Smooth muscle cell (in vitro differentiated cells): ENCODE measurements at regions not wholly inside any gene's neighbourhood (a gene's known extent, or its start where the extent isn't known, plus 50 kb on each side); places are given as distances from the start of the nearest gene placed in this dataset.

Experiments
- DNase-seq: peaks from one replicate; lab custom pipeline; 2025; ENCODE audit not compliant: unreplicated experiment; lab: John Stamatoyannopoulos, UW
- H2AFZ ChIP-seq: fragments of 200-600 bp; sonication (generic); 2 replicates; pipeline ENCODE4 v1.6.0; 2016; ENCODE audit warnings: antibody characterized with exemption, low read depth, mild to moderate bottlenecking
- H3F3A ChIP-seq: fragments of 200-600 bp; sonication (generic); 2 replicates; pipeline ENCODE4 v1.6.0; 2017; ENCODE audit warnings: antibody characterized with exemption, low read depth
- H3K27ac ChIP-seq: fragments of 200-600 bp; sonication (generic); 2 replicates; pipeline ENCODE4 v1.5.1; 2016; ENCODE audit warnings: low read depth, mild to moderate bottlenecking
- H3K27me3 ChIP-seq: fragments of 200-600 bp; sonication (generic); 2 replicates; pipeline ENCODE4 v1.6.1; 2016; ENCODE audit warnings: low read depth, mild to moderate bottlenecking
- H3K36me3 ChIP-seq: fragments of 200-600 bp; sonication (generic); 2 replicates; pipeline ENCODE4 v1.5.1; 2016; ENCODE audit warnings: low read depth
- H3K4me1 ChIP-seq: fragments of 200-600 bp; sonication (generic); 2 replicates; pipeline ENCODE4 v1.5.1; 2016; ENCODE audit warnings: low read depth
- H3K4me2 ChIP-seq: fragments of 200-600 bp; sonication (generic); 2 replicates; pipeline ENCODE4 v1.6.0; 2016; ENCODE audit warnings: mild to moderate bottlenecking
- H3K4me3 ChIP-seq: fragments of 200-600 bp; sonication (generic); 2 replicates; pipeline ENCODE4 v1.5.1; 2016; ENCODE audit warnings: mild to moderate bottlenecking
- H3K79me2 ChIP-seq: fragments of 200-600 bp; sonication (generic); 2 replicates; pipeline ENCODE4 v1.6.0; 2016; ENCODE audit warnings: low read depth, mild to moderate bottlenecking
- H3K9ac ChIP-seq: fragments of 200-600 bp; sonication (generic); 2 replicates; pipeline ENCODE4 v1.6.0; 2016; ENCODE audit warnings: low read depth
- H3K9me3 ChIP-seq: fragments of 200-600 bp; sonication (generic); replicated peaks from 2 replicates; pipeline ENCODE4 v1.5.1; 2016; ENCODE audit warnings: low read depth
- H4K20me1 ChIP-seq: fragments of 200-600 bp; sonication (generic); 2 replicates; pipeline ENCODE4 v1.6.0; 2016; ENCODE audit warnings: low read depth
- WGBS: methylation state at CpG from one replicate; pipeline ENCODE4 v1.1.7; 2016; ENCODE audit warnings: low lambda C conversion rate; 5-methylcytosine and 5-hydroxymethylcytosine counted together
- TF ChIP-seq, protein P1 (sequence below): fragments of 200-600 bp; sonication (generic); IDR thresholded peaks from 2 replicates; pipeline ENCODE4 v1.5.1; 2017; ENCODE audit warnings: borderline replicate concordance, mild to moderate bottlenecking, antibody characterized with exemption; ENCODE audit not compliant: insufficient read depth, poor library complexity, severe bottlenecking

DNA sequence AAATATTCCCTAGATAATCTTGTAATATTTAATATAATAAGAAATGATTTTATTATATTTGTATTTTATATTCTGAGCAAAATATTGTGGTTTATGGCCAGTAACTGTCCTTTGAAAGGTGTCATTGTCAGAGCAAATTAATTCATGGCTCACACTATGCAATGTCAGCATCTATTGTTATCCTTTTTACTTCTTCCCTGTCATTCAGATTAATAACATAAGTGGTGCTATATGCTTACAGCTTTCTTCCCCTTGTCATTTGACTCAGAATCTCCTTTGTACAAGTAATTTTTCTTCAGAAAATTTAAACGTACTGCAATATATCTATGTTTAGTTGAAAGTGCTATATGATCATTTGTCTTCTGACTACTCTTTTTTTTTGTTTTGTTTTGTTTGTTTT lies 1738.2 kb upstream of the MIR17HG start:
- Histone ChIP-seq H3K36me3 (no peaks in the 10 kb centered on the region), H3K27ac (no peak overlapping the region), H3K4me2 (no peak overlapping the region), H3K9ac (no peak overlapping the region), H3K4me3 (no peak overlapping the region), H3K79me2 (no peaks in the 10 kb centered on the region), H3F3A (no peaks in the 10 kb centered on the region), H2AFZ (no peak overlapping the region), H3K9me3 (no peaks in the 10 kb centered on the region), H3K27me3 (no peaks in the 10 kb centered on the region), H3K4me1 (no peaks in the 10 kb centered on the region), H4K20me1 (no peaks in the 10 kb centered on the region)
- DNase-seq, result no peak
- TF ChIP-seq, protein P1, sequence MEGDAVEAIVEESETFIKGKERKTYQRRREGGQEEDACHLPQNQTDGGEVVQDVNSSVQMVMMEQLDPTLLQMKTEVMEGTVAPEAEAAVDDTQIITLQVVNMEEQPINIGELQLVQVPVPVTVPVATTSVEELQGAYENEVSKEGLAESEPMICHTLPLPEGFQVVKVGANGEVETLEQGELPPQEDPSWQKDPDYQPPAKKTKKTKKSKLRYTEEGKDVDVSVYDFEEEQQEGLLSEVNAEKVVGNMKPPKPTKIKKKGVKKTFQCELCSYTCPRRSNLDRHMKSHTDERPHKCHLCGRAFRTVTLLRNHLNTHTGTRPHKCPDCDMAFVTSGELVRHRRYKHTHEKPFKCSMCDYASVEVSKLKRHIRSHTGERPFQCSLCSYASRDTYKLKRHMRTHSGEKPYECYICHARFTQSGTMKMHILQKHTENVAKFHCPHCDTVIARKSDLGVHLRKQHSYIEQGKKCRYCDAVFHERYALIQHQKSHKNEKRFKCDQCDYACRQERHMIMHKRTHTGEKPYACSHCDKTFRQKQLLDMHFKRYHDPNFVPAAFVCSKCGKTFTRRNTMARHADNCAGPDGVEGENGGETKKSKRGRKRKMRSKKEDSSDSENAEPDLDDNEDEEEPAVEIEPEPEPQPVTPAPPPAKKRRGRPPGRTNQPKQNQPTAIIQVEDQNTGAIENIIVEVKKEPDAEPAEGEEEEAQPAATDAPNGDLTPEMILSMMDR, result no peak
- WGBS, result 97% methylated on average over 1 of the region's 1 CpG

DNA sequence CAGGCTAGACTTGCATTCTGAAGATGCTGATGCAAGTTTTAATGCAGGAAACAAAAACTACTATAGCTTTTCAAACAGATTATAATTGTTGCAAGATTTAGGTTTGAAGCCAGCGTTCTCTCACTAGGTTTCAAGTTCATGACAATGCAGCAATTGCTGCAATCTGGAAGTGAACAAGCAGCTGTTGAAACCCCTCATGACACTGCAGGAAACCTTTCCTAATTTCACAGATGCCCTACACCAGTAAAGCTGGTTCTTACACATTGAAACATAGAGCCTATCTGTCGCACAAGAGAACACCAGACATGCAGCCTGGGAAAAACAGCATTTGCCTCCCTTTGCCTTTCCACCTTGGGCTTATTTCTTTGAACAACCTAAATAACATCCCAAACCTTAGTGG lies 1737.2 kb upstream of the MIR17HG start:
- no peaks in the 10 kb centered on the region for H3K79me2 ChIP-seq
- no peak for DNase-seq
- no peaks in the 10 kb centered on the region for H3K27me3 ChIP-seq
- H3K27ac ChIP-seq, result no peak overlapping the region
- 81% methylated on average over 2 of the region's 2 CpGs for WGBS
- no peak overlapping the region for H3K9ac ChIP-seq
- H3F3A ChIP-seq, result no peaks in the 10 kb centered on the region
- TF ChIP-seq, protein P1, result no peak
- no peak overlapping the region for H3K4me2 ChIP-seq
- no peaks in the 10 kb centered on the region for H3K4me1 ChIP-seq
- no peaks in the 10 kb centered on the region for H3K36me3 ChIP-seq
- H2AFZ ChIP-seq, result no peak overlapping the region
- no peaks in the 10 kb centered on the region for H3K9me3 ChIP-seq
- no peaks in the 10 kb centered on the region for H4K20me1 ChIP-seq
- no peak overlapping the region for H3K4me3 ChIP-seq

DNA sequence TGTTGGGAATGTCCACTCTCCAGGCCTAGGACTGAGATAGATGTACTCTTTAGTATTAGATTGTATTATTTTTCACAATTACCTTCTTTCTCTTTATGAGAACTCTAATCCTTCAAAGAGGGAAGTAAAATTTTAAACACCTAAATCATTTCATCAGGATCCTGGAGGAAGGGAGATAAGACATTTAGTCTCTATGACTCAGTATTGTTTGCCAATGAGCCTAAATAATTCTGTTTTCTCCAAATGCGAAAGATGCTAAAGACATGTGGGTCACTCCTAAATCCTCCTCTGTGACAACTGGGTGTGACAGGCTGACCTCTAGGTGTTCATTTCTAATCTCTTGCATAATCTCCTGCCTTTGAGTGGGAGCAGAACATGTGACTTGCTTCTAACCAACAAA lies 1736.6 kb upstream of the MIR17HG start:
- no peaks in the 10 kb centered on the region for H3K9me3 ChIP-seq
- no peaks in the 10 kb centered on the region for H3K27me3 ChIP-seq
- H3F3A ChIP-seq, result no peaks in the 10 kb centered on the region
- DNase-seq, result no peak
- no peaks in the 10 kb centered on the region for H3K79me2 ChIP-seq
- H3K4me2 ChIP-seq, result no peak overlapping the region
- H3K36me3 ChIP-seq, result no peaks in the 10 kb centered on the region
- H2AFZ ChIP-seq, result no peak overlapping the region
- no peak overlapping the region for H3K27ac ChIP-seq
- H4K20me1 ChIP-seq, result no peaks in the 10 kb centered on the region
- H3K9ac ChIP-seq, result no peak overlapping the region
- H3K4me3 ChIP-seq, result no peak overlapping the region
- WGBS, result 91% methylated on average over 1 of the region's 1 CpG
- H3K4me1 ChIP-seq, result no peaks in the 10 kb centered on the region
- TF ChIP-seq, protein P1, result no peak

DNA sequence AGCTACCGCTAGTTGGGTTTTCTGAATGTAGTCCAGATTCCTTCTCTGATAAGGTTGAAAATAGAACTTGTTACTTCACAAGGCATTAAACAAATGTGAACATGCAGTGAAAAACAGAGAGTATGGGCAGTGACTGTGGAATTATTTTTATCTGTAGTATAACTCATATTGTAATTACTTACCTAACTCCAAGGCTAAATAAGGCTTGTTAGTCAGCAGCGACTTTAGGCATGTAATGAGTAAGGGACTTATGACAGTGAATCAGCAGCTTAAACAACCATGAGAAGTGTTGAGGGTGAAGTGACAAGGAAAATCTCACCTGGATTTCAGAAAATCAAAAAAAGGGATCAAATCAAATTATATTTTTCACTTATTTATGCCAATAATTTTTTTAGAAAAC lies 1719.5 kb upstream of the MIR17HG start:
- 77% methylated on average over 2 of the region's 2 CpGs for WGBS
- Histone ChIP-seq H3K36me3 (no peaks in the 10 kb centered on the region), H3K79me2 (no peaks in the 10 kb centered on the region), H3K4me1 (no peaks in the 10 kb centered on the region), H2AFZ (no peak overlapping the region), H3F3A (no peaks in the 10 kb centered on the region), H3K27ac (no peak overlapping the region), H3K4me3 (no peak overlapping the region), H3K9me3 (no peaks in the 10 kb centered on the region), H3K4me2 (no peak overlapping the region), H3K27me3 (no peaks in the 10 kb centered on the region), H4K20me1 (no peaks in the 10 kb centered on the region), H3K9ac (no peak overlapping the region)
- TF ChIP-seq, protein P1, result no peak
- no peak for DNase-seq
